ENCODE measurements at regions not wholly inside any gene's neighbourhood (a gene's known extent, or its start where the extent isn't known, plus 50 kb on each side); places are given as distances from the start of the nearest gene placed in this dataset.
A peak's percentile ranks its signal among the peaks of the same experiment; 100 is the strongest.
"Not testable (repeated sequence)": the region's sequence is repeated elsewhere in the genome, so short reads cannot be mapped to it uniquely, and the experiment has no call there.

GRCh38 chr6:166790808-166791207, 163.8 kb upstream of the RPS6KA2 start:
- not testable (repeated sequence) for H3K9me3 ChIP-seq (ENCODE audit: control insufficient read depth, low read length); H3K27ac ChIP-seq (ENCODE audit: low read length, poor library complexity, severe bottlenecking); DNase-seq; H2AFZ ChIP-seq (ENCODE audit: low read depth, low read length); H3K4me1 ChIP-seq (ENCODE audit: control insufficient read depth, insufficient read depth, low read depth, low read length); H3K9ac ChIP-seq (ENCODE audit: low read length); H3K14ac ChIP-seq (ENCODE audit: low read length in 2 of 2); H3K23ac ChIP-seq (ENCODE audit: low read length in 2 of 2); H3K4me3 ChIP-seq (ENCODE audit: insufficient read depth in 1 of 2, low read depth in 1 of 2, low read length in 2 of 2); H2AK5ac ChIP-seq (ENCODE audit: low read length, severe bottlenecking); H3K4ac ChIP-seq (ENCODE audit: low read depth in 1 of 2, low read length in 2 of 2); H2BK15ac ChIP-seq (ENCODE audit: low read depth, poor library complexity, severe bottlenecking); H2BK12ac ChIP-seq (ENCODE audit: low read length in 2 of 2); H3K4me2 ChIP-seq (ENCODE audit: low read length, poor library complexity, severe bottlenecking); H4K91ac ChIP-seq (ENCODE audit: low read length); H2BK120ac ChIP-seq (ENCODE audit: low read depth, low read length); H3K27me3 ChIP-seq (ENCODE audit: control insufficient read depth in 1 of 2, insufficient read depth in 1 of 2, low read length in 2 of 2); H4K8ac ChIP-seq (ENCODE audit: low read length); H3K18ac ChIP-seq (ENCODE audit: low read depth in 1 of 2, low read length in 2 of 2); H3K36me3 ChIP-seq (ENCODE audit: control insufficient read depth in 1 of 2, insufficient read depth in 2 of 2, low read depth in 1 of 2, low read length in 2 of 2); H3K79me1 ChIP-seq (replicated peaks; ENCODE audit: low read length, poor library complexity, severe bottlenecking); H2BK5ac ChIP-seq (ENCODE audit: low read depth, low read length, poor library complexity, severe bottlenecking)
- no CpG with 5 or more reads among the region's 3 CpGs for WGBS

GRCh38 chr6:166788846-166789529, 161.9 kb upstream of the RPS6KA2 start:
- H2BK120ac ChIP-seq (ENCODE audit: low read depth, low read length); H3K27me3 ChIP-seq (ENCODE audit: control insufficient read depth in 1 of 2, insufficient read depth in 1 of 2, low read length in 2 of 2); H4K8ac ChIP-seq (ENCODE audit: low read length); H3K36me3 ChIP-seq (ENCODE audit: control insufficient read depth in 1 of 2, insufficient read depth in 2 of 2, low read depth in 1 of 2, low read length in 2 of 2); H2AK5ac ChIP-seq (ENCODE audit: low read length, severe bottlenecking); H3K27ac ChIP-seq (ENCODE audit: low read length, poor library complexity, severe bottlenecking); H3K23ac ChIP-seq (ENCODE audit: low read length in 2 of 2); H4K91ac ChIP-seq (ENCODE audit: low read length); H2BK5ac ChIP-seq (ENCODE audit: low read depth, low read length, poor library complexity, severe bottlenecking); H2BK15ac ChIP-seq (ENCODE audit: low read depth, poor library complexity, severe bottlenecking); H3K4me3 ChIP-seq (ENCODE audit: insufficient read depth in 1 of 2, low read depth in 1 of 2, low read length in 2 of 2); H3K4me1 ChIP-seq (ENCODE audit: control insufficient read depth, insufficient read depth, low read depth, low read length); H3K18ac ChIP-seq (ENCODE audit: low read depth in 1 of 2, low read length in 2 of 2); H3K14ac ChIP-seq (ENCODE audit: low read length in 2 of 2); H3K79me1 ChIP-seq (replicated peaks; ENCODE audit: low read length, poor library complexity, severe bottlenecking); H2AFZ ChIP-seq (ENCODE audit: low read depth, low read length); DNase-seq; H3K4me2 ChIP-seq (ENCODE audit: low read length, poor library complexity, severe bottlenecking); H2BK12ac ChIP-seq (ENCODE audit: low read length in 2 of 2); H3K4ac ChIP-seq (ENCODE audit: low read depth in 1 of 2, low read length in 2 of 2); H3K9ac ChIP-seq (ENCODE audit: low read length); H3K9me3 ChIP-seq (ENCODE audit: control insufficient read depth, low read length): not testable (repeated sequence)
- 87% methylated on average over 19 of the region's 22 CpGs for WGBS

- Histone ChIP-seq H3K4me1 (ENCODE audit: control insufficient read depth, insufficient read depth, low read depth, low read length) (no peaks in the 10 kb centered on the region), H4K91ac (ENCODE audit: low read length) (no peak overlapping the region), H3K27me3 (ENCODE audit: control insufficient read depth in 1 of 2, insufficient read depth in 1 of 2, low read length in 2 of 2) (no peaks in the 10 kb centered on the region), H3K27ac (ENCODE audit: low read length, poor library complexity, severe bottlenecking) (no peak overlapping the region), H2BK15ac (ENCODE audit: low read depth, poor library complexity, severe bottlenecking) (no peak overlapping the region), H3K4me2 (ENCODE audit: low read length, poor library complexity, severe bottlenecking) (no peak overlapping the region), H2AFZ (ENCODE audit: low read depth, low read length) (no peak overlapping the region), H3K14ac (ENCODE audit: low read length in 2 of 2) (no peak overlapping the region), H3K18ac (ENCODE audit: low read depth in 1 of 2, low read length in 2 of 2) (no peak overlapping the region), H4K8ac (ENCODE audit: low read length) (no peak overlapping the region), H3K36me3 (ENCODE audit: control insufficient read depth in 1 of 2, insufficient read depth in 2 of 2, low read depth in 1 of 2, low read length in 2 of 2) (no peaks in the 10 kb centered on the region), H3K9ac (ENCODE audit: low read length) (no peak overlapping the region), H2BK12ac (ENCODE audit: low read length in 2 of 2) (no peak overlapping the region), H2BK120ac (ENCODE audit: low read depth, low read length) (no peak overlapping the region), H2AK5ac (ENCODE audit: low read length, severe bottlenecking) (no peak overlapping the region), H3K23ac (ENCODE audit: low read length in 2 of 2) (no peak overlapping the region), H2BK5ac (ENCODE audit: low read depth, low read length, poor library complexity, severe bottlenecking) (no peak overlapping the region), H3K4me3 (ENCODE audit: insufficient read depth in 1 of 2, low read depth in 1 of 2, low read length in 2 of 2) (no peak overlapping the region), H3K9me3 (ENCODE audit: control insufficient read depth, low read length) (no peaks in the 10 kb centered on the region), H3K4ac (ENCODE audit: low read depth in 1 of 2, low read length in 2 of 2) (no peak overlapping the region), H3K79me1 (replicated peaks; ENCODE audit: low read length, poor library complexity, severe bottlenecking) (no peaks in the 10 kb centered on the region)
- WGBS: 17% methylated on average over 1 of the region's 3 CpGs
- peak; percentile 70 for DNase-seq
Observed at GRCh38 chr6:166786704-166787293, 159.7 kb upstream of the RPS6KA2 start.

- Histone ChIP-seq H2BK15ac (ENCODE audit: low read depth, poor library complexity, severe bottlenecking) (no peak overlapping the region), H4K91ac (ENCODE audit: low read length) (no peak overlapping the region), H3K23ac (ENCODE audit: low read length in 2 of 2) (no peak overlapping the region), H2BK12ac (ENCODE audit: low read length in 2 of 2) (no peak overlapping the region), H2AFZ (ENCODE audit: low read depth, low read length) (no peak overlapping the region), H3K79me1 (replicated peaks; ENCODE audit: low read length, poor library complexity, severe bottlenecking) (no peaks in the 10 kb centered on the region), H2BK120ac (ENCODE audit: low read depth, low read length) (no peak overlapping the region), H3K36me3 (ENCODE audit: control insufficient read depth in 1 of 2, insufficient read depth in 2 of 2, low read depth in 1 of 2, low read length in 2 of 2) (no peaks in the 10 kb centered on the region), H3K9me3 (ENCODE audit: control insufficient read depth, low read length) (no peaks in the 10 kb centered on the region), H3K4me1 (ENCODE audit: control insufficient read depth, insufficient read depth, low read depth, low read length) (no peaks in the 10 kb centered on the region), H3K18ac (ENCODE audit: low read depth in 1 of 2, low read length in 2 of 2) (no peak overlapping the region), H2BK5ac (ENCODE audit: low read depth, low read length, poor library complexity, severe bottlenecking) (no peak overlapping the region), H3K4ac (ENCODE audit: low read depth in 1 of 2, low read length in 2 of 2) (no peak overlapping the region), H2AK5ac (ENCODE audit: low read length, severe bottlenecking) (no peak overlapping the region), H3K4me2 (ENCODE audit: low read length, poor library complexity, severe bottlenecking) (no peak overlapping the region), H3K27me3 (ENCODE audit: control insufficient read depth in 1 of 2, insufficient read depth in 1 of 2, low read length in 2 of 2) (no peaks in the 10 kb centered on the region), H3K9ac (ENCODE audit: low read length) (no peak overlapping the region), H3K14ac (ENCODE audit: low read length in 2 of 2) (no peak overlapping the region), H3K4me3 (ENCODE audit: insufficient read depth in 1 of 2, low read depth in 1 of 2, low read length in 2 of 2) (no peak overlapping the region), H4K8ac (ENCODE audit: low read length) (no peak overlapping the region), H3K27ac (ENCODE audit: low read length, poor library complexity, severe bottlenecking) (no peak overlapping the region)
- no peak for DNase-seq
- WGBS: 87% methylated on average over 6 of the region's 6 CpGs
Observed at GRCh38 chr6:166785131-166785530, 158.1 kb upstream of the RPS6KA2 start.

Data from mesenchymal stem cell (in vitro differentiated cells and primary cell).